ENCODE measurements at regions not wholly inside any gene's neighbourhood (a gene's known extent, or its start where the extent isn't known, plus 50 kb on each side); places are given as distances from the start of the nearest gene placed in this dataset.

DNA sequence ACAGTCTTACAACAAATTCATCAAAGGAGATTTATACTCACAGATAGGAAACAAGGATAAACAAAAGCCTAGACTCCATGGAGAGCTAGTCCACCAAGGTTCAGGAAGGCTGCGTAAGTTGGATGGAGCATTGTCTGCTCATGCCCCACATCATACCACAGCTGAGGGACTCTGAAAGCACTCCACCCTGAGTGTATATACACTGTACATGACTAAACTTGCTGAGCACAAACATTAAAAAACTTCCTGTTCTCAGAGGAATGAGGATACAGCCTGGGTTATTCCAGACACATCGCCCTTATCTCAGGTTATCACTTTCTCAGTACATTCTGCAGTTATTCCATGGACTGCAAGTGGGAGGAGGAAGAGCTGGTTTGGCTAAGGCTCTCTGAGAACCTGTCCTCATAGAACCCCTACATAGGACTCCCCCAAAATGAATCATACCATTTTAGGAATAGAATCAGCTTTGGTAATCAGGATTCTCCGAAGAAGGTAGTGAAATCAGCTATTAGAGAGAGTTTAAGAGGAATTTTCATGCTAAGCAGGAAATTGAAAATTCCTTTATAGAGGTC is 58.0 kb upstream of the PRMT6 start:
- H3K4me3 Mint-ChIP-seq = no peak overlapping the region
- H3K9me3 Mint-ChIP-seq = peaks cover 5% of the 10 kb centered on the region
- H3K27me3 Mint-ChIP-seq = peaks cover 2% of the 10 kb centered on the region
- DNase-seq (no peak), ATAC-seq (ENCODE audit: low read depth) (no peak)
- no peak for TF ChIP-seq CTCF (IDR thresholded peaks at IDR 0.05)
- ChIA-PET CTCF (no interaction called here), POLR2A (no interaction called here)
- H3K36me3 Mint-ChIP-seq (ENCODE audit: low read depth) = no peaks in the 10 kb centered on the region
- H3K27ac Mint-ChIP-seq = no peak overlapping the region
- H3K4me1 Mint-ChIP-seq = peaks cover 5% of the 10 kb centered on the region
- intact Hi-C loops (cut with micrococcal nuclease) = no loop called here

GRCh38 chr1:107000902-107001301 is 55.6 kb upstream of the PRMT6 start:
- intact Hi-C loops (cut with micrococcal nuclease) = no loop called here
- H3K4me3 Mint-ChIP-seq = no peak overlapping the region
- DNase-seq (no peak), ATAC-seq (ENCODE audit: low read depth) (no peak)
- POLR2A ChIA-PET = no interaction called here
- no peaks in the 10 kb centered on the region for H3K36me3 Mint-ChIP-seq (ENCODE audit: low read depth)
- H3K27ac Mint-ChIP-seq = no peak overlapping the region
- no peaks in the 10 kb centered on the region for H3K9me3 Mint-ChIP-seq
- H3K27me3 Mint-ChIP-seq = peaks cover 2% of the 10 kb centered on the region
- peaks cover 1% of the 10 kb centered on the region for H3K4me1 Mint-ChIP-seq
- TF ChIP-seq CTCF (IDR thresholded peaks at IDR 0.05) = no peak
- CTCF ChIA-PET = no interaction called here

GRCh38 chr1:107003972-107004371 is 52.5 kb upstream of the PRMT6 start:
- ChIA-PET CTCF (no interaction called here), POLR2A (no interaction called here)
- intact Hi-C loops (cut with micrococcal nuclease) = no loop called here
- Mint-ChIP-seq H3K4me1 (no peaks in the 10 kb centered on the region), H3K36me3 (ENCODE audit: low read depth) (no peaks in the 10 kb centered on the region), H3K9me3 (no peaks in the 10 kb centered on the region), H3K4me3 (no peak overlapping the region), H3K27me3 (peaks cover 3% of the 10 kb centered on the region), H3K27ac (no peak overlapping the region)
- no peak for TF ChIP-seq CTCF (IDR thresholded peaks at IDR 0.05)
- no peak for DNase-seq
- no peak for ATAC-seq (ENCODE audit: low read depth)

DNA sequence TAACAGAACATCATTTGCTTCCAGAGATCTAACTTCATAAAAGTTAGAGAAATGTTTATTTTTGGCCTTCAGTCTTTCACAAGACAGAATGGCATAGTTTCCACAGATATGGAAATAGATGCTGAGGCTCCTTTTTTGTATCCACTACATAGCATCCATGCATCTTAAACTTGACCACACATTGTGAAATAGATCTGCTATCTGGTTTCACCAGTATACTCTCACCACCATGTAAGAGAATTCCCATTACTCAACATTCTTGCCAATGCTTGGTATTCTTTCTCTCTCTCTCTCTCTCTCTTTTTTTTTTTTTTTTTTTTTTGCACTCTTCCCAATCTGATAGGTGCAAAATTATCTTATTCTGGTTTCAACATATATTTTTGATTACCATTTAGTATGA is 52.1 kb upstream of the PRMT6 start:
- ChIA-PET CTCF (no interaction called here), POLR2A (no interaction called here)
- H3K27ac Mint-ChIP-seq = no peak overlapping the region
- intact Hi-C loops (cut with micrococcal nuclease) = no loop called here
- no peak for TF ChIP-seq CTCF (IDR thresholded peaks at IDR 0.05)
- DNase-seq = no peak
- no peaks in the 10 kb centered on the region for H3K9me3 Mint-ChIP-seq
- ATAC-seq (ENCODE audit: low read depth) = no peak
- no peaks in the 10 kb centered on the region for H3K36me3 Mint-ChIP-seq (ENCODE audit: low read depth)
- no peaks in the 10 kb centered on the region for H3K4me1 Mint-ChIP-seq
- no peak overlapping the region for H3K4me3 Mint-ChIP-seq
- H3K27me3 Mint-ChIP-seq = peaks cover 3% of the 10 kb centered on the region

All from activated B cell treated with CpG ODN at 0.5 μM for 24 hours (primary cell).